RWPE2 (cell line): ENCODE measurements at regions not wholly inside any gene's neighbourhood (a gene's known extent, or its start where the extent isn't known, plus 50 kb on each side); places are given as distances from the start of the nearest gene placed in this dataset.

ENCODE experiments used
- ATAC-seq: fragments of 200-7000 bp; cut with Tn5 transposase; 3 replicates; pipeline ENCODE4 v1.9.1; 2021; ENCODE audit warnings: low read depth
- DNase-seq: peaks from one replicate; pipeline ENCODE4 v3.0.0-alpha.2; 2020; ENCODE audit warnings: low spot score
- H3K27ac ChIP-seq: fragments of 450-650 bp; 2 replicates; pipeline ENCODE4 v1.5.1; 2017; ENCODE audit warnings: mild to moderate bottlenecking; ENCODE audit not compliant: poor library complexity, severe bottlenecking
- H3K27me3 ChIP-seq: fragments of 250-450 bp; sonication (Bioruptor Pico); 2 replicates; pipeline ENCODE4 v1.5.1; 2021; ENCODE audit warnings: mild to moderate bottlenecking, moderate library complexity; ENCODE audit not compliant: insufficient read depth, poor library complexity, severe bottlenecking
- H3K36me3 ChIP-seq: fragments of 250-450 bp; sonication (Bioruptor Pico); 2 replicates; pipeline ENCODE4 v1.5.1; 2020; ENCODE audit warnings: low read depth, mild to moderate bottlenecking, moderate library complexity
- H3K4me1 ChIP-seq: fragments of 250-450 bp; sonication (Bioruptor Pico); 2 replicates; pipeline ENCODE4 v1.5.1; 2021; ENCODE audit warnings: mild to moderate bottlenecking, moderate library complexity; ENCODE audit not compliant: insufficient read depth, poor library complexity, severe bottlenecking
- H3K4me3 ChIP-seq: fragments of 250-450 bp; sonication (Bioruptor Pico); 2 replicates; pipeline ENCODE4 v1.5.1; 2021; ENCODE audit warnings: mild to moderate bottlenecking, moderate library complexity; ENCODE audit not compliant: severe bottlenecking
- H3K9me3 ChIP-seq: fragments of 250-450 bp; sonication (Bioruptor Pico); 2 replicates; pipeline ENCODE4 v1.5.1; 2021; ENCODE audit warnings: mild to moderate bottlenecking, moderate library complexity; ENCODE audit not compliant: severe bottlenecking
- TF ChIP-seq, protein P1 (sequence below): fragments of 450-650 bp; IDR thresholded peaks from one replicate; pipeline ENCODE4 v1.5.1; 2017; ENCODE audit warnings: mild to moderate bottlenecking, moderate library complexity; ENCODE audit not compliant: poor library complexity, severe bottlenecking

DNA sequence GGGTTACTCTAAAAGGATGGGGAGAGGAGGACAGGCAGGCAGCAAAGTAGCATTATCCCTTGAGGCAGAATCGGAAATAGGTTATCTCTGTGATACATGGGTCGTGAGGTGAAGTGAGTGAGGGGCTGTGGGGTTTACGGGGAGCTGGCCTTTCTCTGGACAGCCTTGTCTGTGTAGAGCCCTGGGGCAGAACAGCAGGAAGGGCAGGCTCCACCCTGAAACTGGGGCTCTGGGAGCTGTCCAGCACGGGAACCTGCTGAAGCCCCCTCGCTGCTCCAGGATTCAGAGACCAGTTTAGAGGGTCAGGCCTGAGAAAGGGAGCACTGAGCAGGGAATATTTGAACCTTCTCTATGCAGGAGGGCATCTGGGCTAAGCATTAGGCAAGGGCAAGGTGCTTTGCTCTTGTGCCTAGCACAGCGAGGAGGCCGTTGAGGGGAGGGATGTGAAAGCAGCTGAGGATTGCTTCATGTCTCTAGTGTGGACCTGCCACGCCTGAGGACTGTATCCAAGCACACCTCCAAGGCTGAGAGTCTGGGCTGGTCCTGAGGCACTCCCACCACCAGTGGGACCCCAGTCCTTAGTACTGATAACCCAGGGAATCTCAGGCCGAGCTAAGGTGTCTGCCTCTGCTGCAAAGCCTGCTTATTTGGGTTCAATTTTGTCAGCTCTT lies 55.8 kb downstream of the NAV1 start:
- Histone ChIP-seq H3K4me1 (peaks cover 24% of the 10 kb centered on the region), H3K27me3 (no peaks in the 10 kb centered on the region), H3K4me3 (no peak overlapping the region), H3K36me3 (no peaks in the 10 kb centered on the region), H3K9me3 (no peaks in the 10 kb centered on the region), H3K27ac (peak overlapping the region; percentile 70)
- ATAC-seq (no peak), DNase-seq (no peak)
- TF ChIP-seq, protein P1, sequence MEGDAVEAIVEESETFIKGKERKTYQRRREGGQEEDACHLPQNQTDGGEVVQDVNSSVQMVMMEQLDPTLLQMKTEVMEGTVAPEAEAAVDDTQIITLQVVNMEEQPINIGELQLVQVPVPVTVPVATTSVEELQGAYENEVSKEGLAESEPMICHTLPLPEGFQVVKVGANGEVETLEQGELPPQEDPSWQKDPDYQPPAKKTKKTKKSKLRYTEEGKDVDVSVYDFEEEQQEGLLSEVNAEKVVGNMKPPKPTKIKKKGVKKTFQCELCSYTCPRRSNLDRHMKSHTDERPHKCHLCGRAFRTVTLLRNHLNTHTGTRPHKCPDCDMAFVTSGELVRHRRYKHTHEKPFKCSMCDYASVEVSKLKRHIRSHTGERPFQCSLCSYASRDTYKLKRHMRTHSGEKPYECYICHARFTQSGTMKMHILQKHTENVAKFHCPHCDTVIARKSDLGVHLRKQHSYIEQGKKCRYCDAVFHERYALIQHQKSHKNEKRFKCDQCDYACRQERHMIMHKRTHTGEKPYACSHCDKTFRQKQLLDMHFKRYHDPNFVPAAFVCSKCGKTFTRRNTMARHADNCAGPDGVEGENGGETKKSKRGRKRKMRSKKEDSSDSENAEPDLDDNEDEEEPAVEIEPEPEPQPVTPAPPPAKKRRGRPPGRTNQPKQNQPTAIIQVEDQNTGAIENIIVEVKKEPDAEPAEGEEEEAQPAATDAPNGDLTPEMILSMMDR: no peak

DNA sequence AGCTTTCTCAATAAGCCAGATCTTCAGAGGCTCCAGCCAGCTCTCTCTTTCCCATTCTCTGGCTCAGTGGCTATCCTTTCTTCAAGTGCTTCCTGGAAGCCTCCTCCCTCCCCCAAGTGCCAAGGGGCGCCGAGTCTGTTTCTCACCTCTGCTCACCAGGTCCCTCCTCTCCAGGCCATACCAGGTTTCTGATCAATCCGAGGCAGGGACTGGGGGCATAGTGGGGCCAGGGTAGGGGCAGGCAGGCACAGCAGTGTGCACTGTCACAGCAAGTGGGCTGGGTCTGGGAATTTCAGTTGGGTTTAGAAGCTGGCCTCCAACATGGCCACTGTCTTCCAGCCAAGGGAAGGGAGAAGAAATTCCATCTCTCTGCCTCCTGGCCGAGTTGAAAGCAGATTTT lies 56.5 kb downstream of the NAV1 start:
- H3K9me3 ChIP-seq: no peaks in the 10 kb centered on the region
- ATAC-seq: no peak
- TF ChIP-seq, protein P1: no peak
- H3K36me3 ChIP-seq: no peaks in the 10 kb centered on the region
- no peak overlapping the region for H3K27ac ChIP-seq
- no peak for DNase-seq
- H3K27me3 ChIP-seq: no peaks in the 10 kb centered on the region
- peaks cover 26% of the 10 kb centered on the region for H3K4me1 ChIP-seq
- no peak overlapping the region for H3K4me3 ChIP-seq

DNA sequence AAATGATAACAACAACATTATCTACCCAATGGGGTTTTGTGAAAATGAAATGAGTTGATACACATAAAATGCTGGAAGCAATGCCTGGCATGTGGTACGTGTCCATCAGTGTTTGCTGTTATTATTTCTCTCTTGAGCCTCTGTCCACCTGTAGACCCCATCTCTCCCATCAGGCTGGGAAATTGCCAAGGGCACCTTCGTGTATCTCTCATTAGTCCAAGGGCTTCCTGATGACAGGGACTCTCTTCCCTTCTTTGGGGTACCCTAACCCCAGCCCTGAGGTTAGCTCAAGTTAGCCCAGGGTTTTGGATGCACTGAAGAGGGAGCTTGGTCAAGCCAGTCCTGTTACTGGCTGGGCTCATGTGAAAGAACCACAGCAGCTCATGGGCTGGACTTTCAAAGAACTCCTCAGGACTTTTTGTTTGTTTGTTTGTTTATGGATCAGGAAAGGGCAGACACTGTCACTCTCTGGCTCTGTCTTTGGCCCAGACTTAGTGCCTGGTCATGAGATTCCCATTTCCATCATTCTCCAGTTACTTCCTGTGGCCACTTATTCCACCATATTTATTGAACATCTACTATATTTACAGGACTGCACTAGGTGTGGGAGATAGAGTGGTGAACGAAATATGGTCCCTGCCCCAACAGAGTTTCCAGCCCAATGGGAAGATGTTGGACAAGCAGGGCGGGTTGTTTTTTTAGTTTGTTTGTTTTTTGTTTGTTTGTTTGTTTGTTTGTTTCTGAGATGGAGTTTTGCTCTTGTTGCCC lies 57.4 kb downstream of the NAV1 start:
- peaks cover 27% of the 10 kb centered on the region for H3K4me1 ChIP-seq
- H3K9me3 ChIP-seq: no peaks in the 10 kb centered on the region
- no peak overlapping the region for H3K27ac ChIP-seq
- DNase-seq (no peak), ATAC-seq (no peak)
- no peaks in the 10 kb centered on the region for H3K36me3 ChIP-seq
- TF ChIP-seq, protein P1: no peak
- no peak overlapping the region for H3K4me3 ChIP-seq
- H3K27me3 ChIP-seq: no peaks in the 10 kb centered on the region

DNA sequence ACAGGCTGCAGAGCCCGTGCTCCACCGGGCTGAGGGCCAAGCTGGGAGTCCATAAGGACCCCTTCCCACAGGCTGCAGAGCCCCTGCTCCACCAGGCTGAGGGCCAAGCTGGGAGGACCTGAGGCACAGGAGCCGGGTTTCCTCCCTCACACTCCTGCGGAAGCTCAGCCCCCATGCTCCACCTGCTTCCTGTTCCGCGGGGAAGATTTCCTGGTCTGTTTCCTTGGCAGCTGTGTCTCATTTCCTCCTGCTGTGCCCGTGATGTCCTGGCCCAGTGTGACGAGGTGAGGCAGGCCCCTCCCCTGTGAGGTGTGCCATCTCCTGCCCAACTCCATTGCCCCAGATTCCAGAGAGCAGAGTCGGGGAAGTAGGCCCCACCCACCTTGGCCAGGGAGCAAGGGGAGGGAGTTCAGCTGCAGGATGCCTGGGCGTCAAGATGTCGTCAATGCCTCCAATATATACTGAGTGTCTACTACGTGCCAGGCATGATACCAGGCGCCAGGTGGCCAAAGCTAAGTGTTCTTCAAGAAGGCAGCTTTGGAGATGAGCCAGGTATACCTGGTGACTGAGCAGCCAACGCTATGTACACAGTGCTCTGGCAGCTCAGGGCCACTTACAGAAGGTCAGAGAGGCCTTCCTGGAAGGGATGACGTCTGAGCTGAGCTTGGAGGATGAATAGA lies 58.8 kb downstream of the NAV1 start:
- Histone ChIP-seq H3K4me1 (peaks cover 24% of the 10 kb centered on the region), H3K27ac (peak overlapping the region; percentile 83), H3K27me3 (no peaks in the 10 kb centered on the region), H3K36me3 (no peaks in the 10 kb centered on the region), H3K9me3 (no peaks in the 10 kb centered on the region), H3K4me3 (no peak overlapping the region)
- ATAC-seq: peak; percentile 77
- DNase-seq: peak; percentile 90
- TF ChIP-seq, protein P1: no peak
